Amniotic epithelial cell (primary cell): ENCODE measurements at regions not wholly inside any gene's neighbourhood (a gene's known extent, or its start where the extent isn't known, plus 50 kb on each side); places are given as distances from the start of the nearest gene placed in this dataset.

ENCODE experiments used
- DNase-seq: peaks from one replicate; pipeline ENCODE4 v3.0.0-alpha.2; 2010; ENCODE audit warnings: low read depth

DNA sequence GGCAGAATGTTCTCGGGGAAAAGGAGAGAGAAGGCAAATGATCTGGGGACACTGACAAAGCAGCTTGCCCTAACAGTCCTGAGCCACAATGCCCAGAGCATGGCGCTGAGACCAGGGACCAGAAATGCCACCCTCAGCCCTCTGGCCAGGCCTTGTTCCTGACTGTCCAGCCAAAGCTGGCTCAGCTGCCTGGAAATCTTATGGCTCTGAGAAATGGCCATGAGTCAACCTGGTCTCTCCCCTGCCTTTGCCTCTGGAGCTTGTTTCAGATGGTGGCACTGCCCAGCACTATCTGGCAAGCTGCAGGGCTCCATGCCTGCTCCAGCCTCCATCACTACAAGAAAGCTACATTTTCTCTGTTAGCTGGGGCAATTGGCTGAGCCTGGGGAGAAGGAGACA, 90.5 kb upstream of the PLXNA4 start:
- no peak for DNase-seq

DNA sequence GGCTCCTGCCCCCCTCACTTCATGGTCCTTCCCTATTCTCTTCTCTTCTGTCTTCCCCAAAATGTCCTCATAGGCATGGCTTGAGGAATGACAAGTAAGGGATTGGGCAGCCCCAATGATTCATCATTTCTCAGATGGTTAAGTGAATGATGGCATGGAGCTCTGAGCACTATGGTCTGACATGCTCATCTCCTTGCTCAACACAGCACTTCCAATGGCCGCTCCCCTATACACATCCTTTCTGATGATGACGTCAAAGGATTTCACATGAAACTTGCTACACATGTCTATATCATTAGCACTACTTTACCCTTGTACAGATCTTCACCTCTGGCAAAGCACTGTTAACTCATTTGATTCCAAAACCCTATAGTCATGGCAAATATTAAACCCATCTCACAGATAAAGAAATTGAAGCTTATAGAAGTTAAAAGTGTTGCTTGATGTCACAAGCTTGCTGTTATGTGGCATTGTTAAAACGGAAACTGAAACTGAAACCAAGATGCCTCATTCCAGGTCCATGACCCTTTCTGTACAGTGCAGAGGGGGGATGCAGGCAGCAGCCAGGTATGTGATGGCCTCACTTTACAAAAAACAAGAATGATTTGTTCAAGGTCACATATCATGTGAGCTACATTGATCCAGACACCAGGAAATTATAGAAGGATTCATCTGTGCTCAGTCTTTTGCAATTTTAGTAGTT, 90.0 kb upstream of the PLXNA4 start:
- DNase-seq = peak; percentile 1

DNA sequence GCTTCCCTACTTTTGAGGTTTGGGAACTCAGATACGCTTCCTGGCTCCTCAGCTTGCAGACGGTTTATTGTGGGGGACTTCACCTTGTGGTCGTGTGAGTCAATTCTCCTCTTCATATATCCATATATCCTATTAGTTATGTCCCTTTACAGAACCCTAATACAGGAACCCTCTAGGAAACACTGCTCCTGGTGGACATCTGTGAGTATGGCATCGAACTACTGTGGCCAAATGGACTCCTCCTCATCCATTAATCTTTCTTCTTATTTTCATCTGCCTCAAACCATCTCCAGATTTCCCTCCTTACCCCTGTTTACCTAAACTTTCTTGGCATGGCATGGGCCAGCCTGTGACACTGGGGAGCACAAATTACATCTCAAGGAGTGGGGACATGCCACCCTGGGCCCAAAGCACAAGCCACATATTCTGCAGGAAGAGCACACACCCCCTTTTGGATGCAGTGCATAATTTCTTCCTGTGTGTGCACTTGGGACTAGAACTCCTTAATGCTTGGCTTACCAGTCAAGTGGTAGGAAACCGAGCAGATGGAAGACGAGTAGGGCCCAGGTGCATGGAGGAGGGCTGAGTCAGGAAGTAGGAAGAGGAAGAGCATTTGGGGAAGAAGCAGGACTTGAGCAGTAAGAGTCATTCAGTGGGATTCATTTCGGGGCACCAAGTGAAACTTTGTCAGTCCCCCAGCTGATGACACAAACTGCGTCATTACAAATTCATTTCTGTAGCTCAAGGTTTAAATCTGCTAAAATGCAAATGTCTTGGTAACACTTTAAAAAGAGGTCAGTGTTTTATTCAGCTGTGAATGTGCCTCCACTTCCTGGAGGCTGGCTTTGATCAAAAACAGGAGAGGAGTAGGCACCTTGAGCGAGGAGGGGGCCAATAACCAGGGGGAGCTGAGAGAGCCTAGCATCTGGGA, 80.8 kb upstream of the PLXNA4 start:
- no peak for DNase-seq

- no peak for DNase-seq
These were observed 80.1 kb upstream of the PLXNA4 start for GRCh38 chr7:132656341-132656740.

GRCh38 chr7:132655131-132655727, 79.0 kb upstream of the PLXNA4 start:
- peak; percentile 63 for DNase-seq

DNA sequence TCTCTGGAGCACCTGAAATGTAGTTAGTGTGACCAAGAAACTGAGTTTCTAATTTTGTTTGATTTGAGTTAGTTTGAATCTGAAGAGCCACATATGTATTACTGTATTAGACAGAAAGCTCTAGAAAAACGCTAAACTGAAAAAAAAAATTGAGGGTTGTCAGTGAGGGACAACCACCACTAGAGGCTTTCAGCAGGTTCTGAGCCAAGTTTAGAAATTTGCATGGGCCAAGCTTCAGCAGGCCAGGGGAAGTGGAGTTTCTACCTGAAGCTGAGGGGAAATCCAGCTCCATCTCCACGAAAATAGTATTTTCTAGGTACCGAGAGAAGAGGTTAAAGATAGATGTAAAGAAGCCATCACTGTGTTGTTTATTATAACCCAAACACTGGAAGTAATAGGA, 77.9 kb upstream of the PLXNA4 start:
- DNase-seq = no peak

DNA sequence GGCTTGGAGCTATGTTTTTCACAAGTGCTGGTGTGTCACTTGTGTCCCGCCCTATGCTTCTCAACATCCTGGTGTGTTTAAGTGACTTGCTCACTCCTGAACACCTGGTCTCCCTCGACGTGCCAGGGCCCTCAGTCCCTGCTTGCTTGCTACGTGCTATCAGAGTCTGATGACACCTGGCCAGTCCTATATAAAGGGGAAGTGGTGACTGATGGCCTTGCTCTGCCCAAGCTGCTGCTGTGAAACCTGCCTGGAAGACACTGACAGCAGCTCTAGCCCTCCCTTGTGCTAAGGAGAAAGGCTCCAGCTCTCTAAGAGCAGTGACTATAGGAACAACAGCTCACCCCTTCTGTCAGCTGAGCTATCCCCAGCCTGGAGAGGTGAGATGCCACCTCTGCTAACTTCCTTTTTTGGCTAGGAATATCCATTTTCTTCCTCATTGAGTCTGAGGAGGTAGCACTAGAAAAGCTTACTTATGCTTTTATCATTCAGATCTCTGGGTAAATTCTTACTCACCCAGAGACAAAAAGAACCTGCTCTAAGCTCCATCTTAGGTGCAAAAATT, 77.2 kb upstream of the PLXNA4 start:
- DNase-seq = no peak

DNA sequence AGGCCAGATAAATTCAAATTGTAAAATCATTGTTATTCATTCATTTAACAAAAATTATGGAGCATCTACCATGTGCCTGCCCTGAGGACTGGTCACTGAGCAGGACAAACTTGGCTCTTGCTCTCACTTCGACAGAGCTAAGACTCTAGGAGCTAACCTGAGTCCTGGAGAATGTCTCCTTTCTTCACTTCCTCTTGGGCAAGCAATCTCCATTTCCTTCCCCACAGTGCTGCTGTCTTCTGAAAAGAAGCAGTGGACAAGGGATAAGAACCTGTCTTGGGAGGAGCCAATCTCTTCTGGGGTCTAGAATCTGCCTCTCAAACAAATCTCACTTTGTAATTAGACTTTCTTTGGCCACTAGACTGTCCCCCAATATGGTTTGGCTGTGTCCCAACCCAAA, 76.2 kb upstream of the PLXNA4 start:
- DNase-seq = no peak

- DNase-seq = peak; percentile 45
These were observed 74.2 kb upstream of the PLXNA4 start for GRCh38 chr7:132650498-132650897.

DNA sequence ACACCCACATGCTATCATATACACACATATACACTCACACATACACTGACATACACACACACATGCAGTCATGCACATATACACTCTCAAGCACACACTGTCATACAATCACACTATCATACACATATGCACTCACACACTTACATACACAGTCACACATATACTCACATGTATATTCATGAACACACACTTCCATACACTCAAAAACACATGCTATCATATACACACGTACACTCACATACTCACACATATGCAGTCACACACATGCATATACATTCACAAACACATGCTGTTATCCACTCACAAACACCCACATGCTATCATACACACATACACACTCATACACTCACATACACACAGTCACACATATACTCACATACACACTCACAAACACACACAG, 71.0 kb upstream of the PLXNA4 start:
- DNase-seq = no peak

- DNase-seq = no peak
These were observed 69.8 kb upstream of the PLXNA4 start for GRCh38 chr7:132646052-132646451.

DNA sequence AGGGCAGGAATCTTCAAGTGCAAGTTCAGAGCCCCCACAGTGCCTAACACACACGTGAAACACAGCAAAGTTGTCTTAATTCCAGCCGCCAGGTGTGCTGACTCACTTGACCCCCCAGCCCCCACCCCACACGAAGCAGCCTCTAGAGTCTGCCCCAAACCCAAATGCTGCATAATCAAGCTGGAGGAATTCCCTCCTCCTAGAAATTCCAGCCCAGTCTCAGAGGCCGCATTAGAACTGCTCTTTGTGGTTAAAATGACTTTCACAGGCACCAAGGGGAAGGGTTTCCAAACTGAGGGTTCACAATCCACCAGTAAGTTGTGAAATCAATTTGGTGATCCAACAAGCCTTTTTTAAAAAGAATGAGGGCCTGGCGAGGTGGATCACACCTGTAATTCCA, 67.0 kb upstream of the PLXNA4 start:
- no peak for DNase-seq

- no peak for DNase-seq
These were observed 65.0 kb upstream of the PLXNA4 start for GRCh38 chr7:132641238-132641637.

DNA sequence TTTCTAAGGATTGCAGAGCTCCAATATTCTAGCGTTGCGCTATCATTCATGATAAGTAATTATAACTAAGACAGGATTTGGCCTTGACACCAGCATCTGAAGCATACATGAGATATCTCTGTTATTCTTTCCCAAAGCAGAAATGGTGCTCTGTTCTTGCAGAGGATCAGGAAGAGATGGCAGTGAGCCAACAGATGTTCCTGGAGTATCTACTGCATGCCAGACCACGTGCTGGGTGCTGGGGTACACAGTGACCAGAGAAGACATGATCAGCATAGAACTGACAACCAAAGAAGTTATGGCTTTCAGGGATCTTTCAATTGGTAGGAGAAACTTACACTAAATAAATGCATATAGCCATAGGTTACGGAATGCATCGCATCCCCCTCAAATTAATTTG, 63.7 kb upstream of the PLXNA4 start:
- no peak for DNase-seq

DNA sequence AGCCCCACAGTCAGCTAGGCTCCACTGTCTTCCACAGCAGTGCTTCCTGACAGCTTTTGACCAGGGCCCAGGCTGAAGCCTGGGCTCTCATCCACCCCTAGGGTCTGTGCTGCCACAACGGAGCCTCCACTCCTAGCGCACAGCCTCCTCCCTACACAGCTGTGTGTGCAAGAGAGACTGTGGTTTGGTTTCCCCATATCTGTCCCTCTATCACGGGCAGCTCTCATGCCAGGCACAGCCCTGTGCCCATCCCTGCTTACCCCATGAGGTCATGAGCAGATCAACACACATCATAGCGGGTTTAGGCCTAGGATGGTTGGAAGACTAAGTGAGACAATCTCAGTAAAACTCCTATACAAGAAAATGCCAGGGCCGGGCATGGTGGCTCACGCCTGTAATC, 61.7 kb upstream of the PLXNA4 start:
- no peak for DNase-seq

DNA sequence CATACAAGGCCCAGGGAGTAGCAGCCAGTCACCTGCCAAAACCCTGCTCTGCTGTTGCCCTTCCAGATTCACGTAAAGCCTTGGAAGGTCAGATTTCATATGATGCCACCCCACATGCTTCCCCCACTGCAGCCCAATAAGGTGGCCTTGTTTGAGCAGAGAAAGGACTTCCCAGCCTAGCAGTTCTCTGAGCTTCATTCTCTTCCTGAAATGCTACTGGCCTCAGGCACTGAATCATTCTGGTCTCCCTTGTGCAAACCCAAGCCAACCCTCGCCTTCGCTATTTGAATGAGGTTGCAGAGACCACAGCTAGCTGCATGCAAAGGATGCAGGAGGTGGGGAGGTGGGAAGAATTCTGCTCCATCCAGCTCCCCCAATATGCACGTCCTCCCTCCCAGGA, 60.3 kb upstream of the PLXNA4 start:
- DNase-seq = no peak

DNA sequence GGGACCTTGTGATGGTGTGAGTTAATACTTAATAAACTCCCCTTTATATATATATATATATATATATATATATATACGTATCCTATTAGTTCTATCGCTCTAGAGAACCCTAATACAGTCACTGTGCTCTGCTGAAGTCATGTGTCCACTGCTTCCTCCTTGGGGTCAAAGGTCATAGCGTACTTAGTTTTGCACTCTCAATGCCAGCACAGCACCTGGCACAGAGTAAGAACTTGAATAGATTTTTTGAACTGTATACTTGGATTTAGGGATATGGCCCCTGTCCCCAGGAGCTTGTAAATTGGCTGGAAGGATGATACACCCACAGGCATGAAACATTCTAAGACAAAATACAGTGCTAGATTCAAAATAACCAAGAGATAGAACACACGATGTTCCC, 58.9 kb upstream of the PLXNA4 start:
- no peak for DNase-seq

- DNase-seq = no peak
These were observed 54.6 kb upstream of the PLXNA4 start for GRCh38 chr7:132630834-132631233.
